BJ (cell line): ENCODE measurements at regions not wholly inside any gene's neighbourhood (a gene's known extent, or its start where the extent isn't known, plus 50 kb on each side); places are given as distances from the start of the nearest gene placed in this dataset.

Experiments used
- CTCF ChIA-PET: fragments of 350-600 bp; formaldehyde crosslinking; extraction: SDS; loops from one replicate; lab custom pipeline; 2021; ENCODE audit warnings: antibody characterized with exemption, inconsistent platforms; lab: Yijun Ruan, JAX
- POLR2A ChIA-PET: fragments of 300-600 bp; sonication (Branson Sonifier 250); formaldehyde crosslinking; extraction: SDS; loops from one replicate; lab custom pipeline; 2021; ENCODE audit warnings: antibody characterized with exemption; lab: Charles Lee
- DNase-seq: peaks from one replicate; pipeline ENCODE4 v3.0.0-alpha.2; 2011; ENCODE audit warnings: low read depth
- H3K27me3 ChIP-seq: 2 replicates; pipeline ENCODE4 v1.6.0; 2011; ENCODE audit warnings: low read length; ENCODE audit not compliant: control insufficient read depth, insufficient read depth
- H3K36me3 ChIP-seq: 2 replicates; pipeline ENCODE4 v1.5.1; 2011; ENCODE audit warnings: low read length; ENCODE audit not compliant: control insufficient read depth, insufficient read depth
- H3K4me3 ChIP-seq: 2 replicates; pipeline ENCODE4 v1.5.1; 2011; ENCODE audit warnings: low read depth, mild to moderate bottlenecking, control low read depth, low read length
- TF ChIP-seq, protein P1 (sequence below): IDR thresholded peaks from 2 replicates; pipeline ENCODE4 v1.5.1; 2011; ENCODE audit warnings: low read depth, mild to moderate bottlenecking, control low read depth, inconsistent platforms, low read length, moderate library complexity; ENCODE audit not compliant: insufficient read depth

DNA sequence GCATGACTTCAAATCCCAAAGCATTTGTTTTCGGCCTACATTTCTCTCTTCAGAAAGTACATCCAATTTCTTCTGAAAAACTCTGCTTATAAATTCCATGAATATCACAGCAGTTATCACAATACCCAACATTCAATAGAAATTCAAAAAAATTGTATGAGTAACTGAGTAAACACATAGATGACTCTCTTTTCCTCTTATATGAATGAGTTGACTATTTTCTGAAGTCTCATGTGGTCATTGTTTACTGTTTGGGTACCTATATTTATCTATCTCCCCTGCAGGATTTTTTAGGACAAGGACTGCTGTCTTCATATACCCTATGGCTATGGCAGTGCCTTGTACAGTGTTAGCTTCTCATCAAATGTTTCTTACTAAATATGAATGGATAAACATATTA lies 157.1 kb downstream of the HTR1A start:
- DNase-seq = no peak
- Histone ChIP-seq H3K36me3 (no peaks in the 10 kb centered on the region), H3K4me3 (no peak overlapping the region), H3K27me3 (no peaks in the 10 kb centered on the region)
- ChIA-PET POLR2A (no interaction called here), CTCF (no interaction called here)
- TF ChIP-seq, protein P1, sequence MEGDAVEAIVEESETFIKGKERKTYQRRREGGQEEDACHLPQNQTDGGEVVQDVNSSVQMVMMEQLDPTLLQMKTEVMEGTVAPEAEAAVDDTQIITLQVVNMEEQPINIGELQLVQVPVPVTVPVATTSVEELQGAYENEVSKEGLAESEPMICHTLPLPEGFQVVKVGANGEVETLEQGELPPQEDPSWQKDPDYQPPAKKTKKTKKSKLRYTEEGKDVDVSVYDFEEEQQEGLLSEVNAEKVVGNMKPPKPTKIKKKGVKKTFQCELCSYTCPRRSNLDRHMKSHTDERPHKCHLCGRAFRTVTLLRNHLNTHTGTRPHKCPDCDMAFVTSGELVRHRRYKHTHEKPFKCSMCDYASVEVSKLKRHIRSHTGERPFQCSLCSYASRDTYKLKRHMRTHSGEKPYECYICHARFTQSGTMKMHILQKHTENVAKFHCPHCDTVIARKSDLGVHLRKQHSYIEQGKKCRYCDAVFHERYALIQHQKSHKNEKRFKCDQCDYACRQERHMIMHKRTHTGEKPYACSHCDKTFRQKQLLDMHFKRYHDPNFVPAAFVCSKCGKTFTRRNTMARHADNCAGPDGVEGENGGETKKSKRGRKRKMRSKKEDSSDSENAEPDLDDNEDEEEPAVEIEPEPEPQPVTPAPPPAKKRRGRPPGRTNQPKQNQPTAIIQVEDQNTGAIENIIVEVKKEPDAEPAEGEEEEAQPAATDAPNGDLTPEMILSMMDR = no peak

DNA sequence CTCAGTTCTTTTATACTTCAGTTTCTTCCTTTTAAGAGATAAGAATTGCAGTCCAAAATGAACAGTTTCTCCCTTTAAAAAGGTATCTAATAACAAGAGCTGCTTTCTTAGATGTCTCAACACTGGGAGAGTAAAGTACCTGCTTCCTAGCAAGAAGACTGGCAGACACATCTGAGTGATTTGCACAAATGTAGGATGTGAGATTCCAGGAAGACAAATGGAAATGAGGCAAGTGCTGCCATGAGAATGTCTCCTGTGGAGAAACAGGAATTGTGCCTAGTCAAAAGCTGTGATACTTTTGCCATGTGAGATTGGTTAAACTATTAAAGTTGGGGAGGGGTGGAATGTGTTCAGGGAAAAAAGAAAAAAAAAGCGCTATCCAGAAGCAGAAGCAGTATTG lies 159.1 kb downstream of the HTR1A start:
- Histone ChIP-seq H3K27me3 (no peaks in the 10 kb centered on the region), H3K4me3 (no peak overlapping the region), H3K36me3 (no peaks in the 10 kb centered on the region)
- TF ChIP-seq, protein P1 = no peak
- DNase-seq = no peak
- ChIA-PET POLR2A (no interaction called here), CTCF (no interaction called here)

DNA sequence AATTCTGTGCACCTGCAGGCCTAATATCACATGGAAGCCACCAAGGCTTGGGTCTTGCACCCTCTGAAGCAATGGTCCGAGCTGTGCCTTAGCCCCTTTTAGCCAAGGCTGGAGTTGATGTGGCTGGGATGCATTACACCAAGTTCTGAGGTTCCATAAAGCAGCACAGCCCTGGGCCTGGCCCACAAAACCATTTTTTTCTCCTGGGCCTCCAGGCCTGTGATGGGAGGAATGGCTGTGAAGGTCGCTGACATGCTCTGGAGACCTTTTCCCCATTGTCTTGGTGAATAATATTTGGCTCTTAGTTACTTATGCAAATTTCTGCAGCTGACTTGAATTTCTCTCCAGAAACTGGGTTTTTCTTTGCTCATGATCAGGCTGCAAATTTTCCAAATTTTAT lies 167.3 kb downstream of the HTR1A start:
- POLR2A ChIA-PET = no interaction called here
- DNase-seq = no peak

DNA sequence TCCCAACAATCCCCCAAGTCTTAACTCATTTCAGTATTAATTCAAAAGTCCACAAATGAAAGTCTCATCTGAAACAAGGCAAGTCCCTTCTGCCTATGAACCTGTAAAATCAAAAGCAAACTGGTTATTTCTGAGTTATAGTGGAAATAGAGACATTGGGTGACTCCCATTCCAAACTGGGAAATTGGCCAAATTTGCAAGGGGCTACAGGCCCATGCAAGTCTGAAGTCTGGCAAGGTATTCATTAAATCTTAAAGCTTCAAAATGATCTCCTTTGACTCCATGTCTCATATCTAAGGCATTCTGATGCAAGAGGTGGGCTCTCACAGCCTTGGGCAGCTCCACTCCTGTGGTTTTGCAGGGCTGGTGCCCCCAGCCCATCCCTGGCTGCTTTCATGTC lies 167.9 kb downstream of the HTR1A start:
- CTCF ChIA-PET = no interaction called here
- POLR2A ChIA-PET = no interaction called here
- DNase-seq = no peak
- TF ChIP-seq, protein P1 = no peak
- Histone ChIP-seq H3K4me3 (no peak overlapping the region), H3K27me3 (no peaks in the 10 kb centered on the region), H3K36me3 (no peaks in the 10 kb centered on the region)

More for the DNA sequence above, 167.3 kb downstream of the HTR1A start:
- Histone ChIP-seq H3K36me3 (no peaks in the 10 kb centered on the region), H3K27me3 (no peaks in the 10 kb centered on the region), H3K4me3 (no peak overlapping the region)
- TF ChIP-seq, protein P1 = no peak
- CTCF ChIA-PET = no interaction called here

DNA sequence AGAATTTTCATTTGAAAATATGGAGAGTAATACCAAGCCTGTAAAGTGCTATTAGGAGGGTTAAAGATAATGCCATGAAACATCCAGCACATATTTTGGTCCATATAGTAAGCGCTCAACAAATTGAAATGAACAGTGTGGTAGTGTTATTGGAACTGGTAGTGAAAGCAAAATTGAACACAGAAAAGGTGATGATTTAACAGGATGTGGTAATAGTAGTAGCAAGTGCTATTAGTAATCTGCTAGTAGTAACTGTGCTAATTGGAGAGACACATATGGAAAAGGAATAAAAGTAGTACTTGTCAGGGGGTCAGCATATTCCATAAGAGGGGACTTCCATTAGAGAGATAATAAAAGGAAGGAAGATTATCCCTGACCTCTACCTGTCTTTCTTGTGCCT lies 187.3 kb downstream of the HTR1A start:
- Histone ChIP-seq H3K36me3 (no peaks in the 10 kb centered on the region), H3K4me3 (no peak overlapping the region), H3K27me3 (no peaks in the 10 kb centered on the region)
- POLR2A ChIA-PET = no interaction called here
- DNase-seq = no peak
- TF ChIP-seq, protein P1 = no peak
- CTCF ChIA-PET = no interaction called here
